HCT116 (cell line): ENCODE measurements at regions not wholly inside any gene's neighbourhood (a gene's known extent, or its start where the extent isn't known, plus 50 kb on each side); places are given as distances from the start of the nearest gene placed in this dataset.
"Not testable (repeated sequence)": the region's sequence is repeated elsewhere in the genome, so short reads cannot be mapped to it uniquely, and the experiment has no call there.

Source experiments
- ATAC-seq: fragments of 200-7000 bp; cut with Tn5 transposase; 2 replicates; pipeline ENCODE4 v1.9.1; 2020; ENCODE audit warnings: mild to moderate bottlenecking, moderate library complexity
- BruUV-seq: library from RNA; stranded (reverse); fragments of 400-500 nt; replicated peaks from 2 replicates; lab custom pipeline; 2021; lab: Mats Ljungman, UMichigan
- CTCF ChIA-PET: fragments of 300-600 bp; sonication (Branson Sonifier 250); formaldehyde crosslinking; loops from one replicate; lab custom pipeline; 2021; ENCODE audit warnings: antibody characterized with exemption; lab: Charles Lee
- POLR2A ChIA-PET: fragments of 300-600, 350-600 bp; sonication (Branson Sonifier 250); formaldehyde crosslinking; loops from one replicate; lab custom pipeline; 2021; ENCODE audit warnings: antibody characterized with exemption; lab: Charles Lee
- RAD21 ChIA-PET, 2 experiments: fragments of 300-600 bp; sonication (Branson Sonifier 250); formaldehyde crosslinking; loops; one replicate each; lab custom pipeline; 2023; ENCODE audit warnings: low total read pairs in 2 of 2; ENCODE audit not compliant: uncharacterized antibody in 2 of 2, unreplicated experiment in 2 of 2, low non-redundant PET in 1 of 2; lab: Charles Lee
- DNase-seq: peaks from one replicate; pipeline ENCODE4 v3.0.0-alpha.2; 2010; ENCODE audit warnings: low read depth, low spot score
- H2AFZ ChIP-seq: fragments of 200-600 bp; shearing (Covaris generic), sonication (generic); 2 replicates; pipeline ENCODE4 v1.6.1; 2017; ENCODE audit warnings: low read depth, mixed run types, mixed read lengths, antibody characterized with exemption, low read length; ENCODE audit not compliant: poor library complexity, severe bottlenecking
- H3K27ac ChIP-seq: 2 replicates; pipeline ENCODE4 v1.5.1; 2012; ENCODE audit warnings: low read depth, low read length
- H3K27me3 ChIP-seq: fragments of 200-600 bp; sonication (generic); 2 replicates; pipeline ENCODE4 v1.6.1; 2016; ENCODE audit warnings: mixed run types, low read length, mixed read lengths; ENCODE audit not compliant: insufficient read depth
- H3K36me3 ChIP-seq, 2 experiments: fragments of 200-500 bp in 1 of 2; fragments of 200-600 bp in 1 of 2; sonication (Bioruptor generic) in 1 of 2; sonication (generic) in 1 of 2; 2 replicates each; pipeline versions ENCODE4 v1.5.1 to v1.6.1; 2014 to 2016; ENCODE audit warnings: low read length in 2 of 2, inconsistent platforms in 1 of 2, mixed read lengths in 1 of 2, mixed run types in 1 of 2; ENCODE audit not compliant: insufficient read depth in 2 of 2, control insufficient read depth in 1 of 2
- H3K4me1 ChIP-seq, 2 experiments: fragments of 200-600 bp in 1 of 2; sonication (generic) in 1 of 2; 2 replicates each; pipeline versions ENCODE4 v1.5.1 to v1.6.1; 2012 to 2017; ENCODE audit warnings: low read length in 2 of 2, inconsistent platforms in 1 of 2, mild to moderate bottlenecking in 1 of 2, mixed read lengths in 1 of 2, mixed run types in 1 of 2, moderate library complexity in 1 of 2; ENCODE audit not compliant: insufficient read depth in 2 of 2, control insufficient read depth in 1 of 2
- H3K4me2 ChIP-seq: fragments of 200-600 bp; sonication (generic); 2 replicates; pipeline ENCODE4 v1.6.1; 2017; ENCODE audit warnings: mixed run types, low read length, mixed read lengths
- H3K4me3 ChIP-seq, 2 experiments: fragments of 200-600 bp in 1 of 2; sonication (generic) in 1 of 2; replicated peaks in 1 of 2; 2 replicates each; pipeline ENCODE4 v1.5.1; 2011 to 2016; ENCODE audit warnings: low read length in 2 of 2, control low read depth in 1 of 2, low read depth in 1 of 2, mild to moderate bottlenecking in 1 of 2, mixed read lengths in 1 of 2, mixed run types in 1 of 2
- H3K79me2 ChIP-seq: fragments of 200-600 bp; sonication (generic); 2 replicates; pipeline ENCODE4 v1.6.1; 2017; ENCODE audit warnings: mild to moderate bottlenecking, mixed run types, low read length, moderate library complexity, mixed read lengths; ENCODE audit not compliant: insufficient read depth
- H3K9ac ChIP-seq: fragments of 200-600 bp; sonication (generic); 2 replicates; pipeline ENCODE4 v1.6.1; 2016; ENCODE audit warnings: low read length, mixed read lengths
- H3K9me2 ChIP-seq: fragments of 200-600 bp; sonication (generic), shearing (Covaris generic); 2 replicates; pipeline ENCODE4 v1.6.1; 2017; ENCODE audit warnings: mixed run types, mild to moderate bottlenecking, moderate library complexity; ENCODE audit not compliant: insufficient read depth
- H3K9me3 ChIP-seq, 2 experiments: fragments of 200-500 bp in 1 of 2; fragments of 200-600 bp in 1 of 2; sonication (Bioruptor generic) in 1 of 2; sonication (generic) in 1 of 2; 2 replicates each; pipeline ENCODE4 v1.6.1; 2014 to 2017; ENCODE audit warnings: low read length in 2 of 2, mixed read lengths in 2 of 2, inconsistent platforms in 1 of 2, low read depth in 1 of 2, mild to moderate bottlenecking in 1 of 2, mixed run types in 1 of 2, moderate library complexity in 1 of 2; ENCODE audit not compliant: control insufficient read depth in 1 of 2, insufficient read depth in 1 of 2
- H4K20me1 ChIP-seq: fragments of 200-600 bp; sonication (generic), shearing (Covaris generic); 2 replicates; pipeline ENCODE4 v1.6.1; 2017; ENCODE audit warnings: mixed run types, mild to moderate bottlenecking, moderate library complexity; ENCODE audit not compliant: insufficient read depth
- CEBPB ChIP-seq: IDR thresholded peaks from 2 replicates; pipeline ENCODE4 v1.6.1; 2012; ENCODE audit warnings: low read depth
- ELF1 ChIP-seq: IDR thresholded peaks from 2 replicates; pipeline ENCODE4 v1.6.1; 2012; ENCODE audit warnings: low read depth, borderline replicate concordance
- FOSL1 ChIP-seq: IDR thresholded peaks from 2 replicates; pipeline ENCODE4 v1.6.1; 2012; ENCODE audit warnings: low read depth
- JUND ChIP-seq: IDR thresholded peaks from 2 replicates; pipeline ENCODE4 v1.6.1; 2012
- POLR2AphosphoS5 ChIP-seq: IDR thresholded peaks from 2 replicates; pipeline ENCODE4 v1.6.1; 2011; ENCODE audit warnings: mild to moderate bottlenecking, low read depth, low read length, moderate library complexity
- RAD21 ChIP-seq: IDR thresholded peaks from 2 replicates; pipeline ENCODE4 v1.6.1; 2012; ENCODE audit warnings: low read depth, mild to moderate bottlenecking
- SRF ChIP-seq: IDR thresholded peaks from 2 replicates; pipeline ENCODE4 v1.6.1; 2012; ENCODE audit warnings: low read depth
- TCF7L2 ChIP-seq: IDR thresholded peaks from 2 replicates; pipeline ENCODE4 v1.7.0; 2011; ENCODE audit warnings: borderline replicate concordance, inconsistent platforms; ENCODE audit not compliant: insufficient read depth, insufficient read length; ENCODE audit errors: extremely low read depth
- YY1 ChIP-seq: IDR thresholded peaks from 2 replicates; pipeline ENCODE4 v1.6.1; 2011; ENCODE audit warnings: low read length, low read depth, moderate library complexity, mild to moderate bottlenecking; ENCODE audit not compliant: insufficient replicate concordance; ENCODE audit errors: extremely low read depth
- ZBTB33 ChIP-seq: IDR thresholded peaks from 2 replicates; pipeline ENCODE4 v1.6.1; 2011; ENCODE audit warnings: mild to moderate bottlenecking, low read length, moderate library complexity; ENCODE audit not compliant: insufficient replicate concordance; ENCODE audit errors: extremely low read depth
- ZNF274 ChIP-seq: fragments of 200-500 bp; sonication (Bioruptor generic); IDR thresholded peaks from 2 replicates; pipeline ENCODE4 v1.6.1; 2014; ENCODE audit warnings: mild to moderate bottlenecking, low read depth, low read length, inconsistent platforms
- intact Hi-C: fragments of 100-400 bp; cut with micrococcal nuclease; formaldehyde crosslinking; loops from 2 replicates; pipeline ENCODE4 v1.10.0; 2022

DNA sequence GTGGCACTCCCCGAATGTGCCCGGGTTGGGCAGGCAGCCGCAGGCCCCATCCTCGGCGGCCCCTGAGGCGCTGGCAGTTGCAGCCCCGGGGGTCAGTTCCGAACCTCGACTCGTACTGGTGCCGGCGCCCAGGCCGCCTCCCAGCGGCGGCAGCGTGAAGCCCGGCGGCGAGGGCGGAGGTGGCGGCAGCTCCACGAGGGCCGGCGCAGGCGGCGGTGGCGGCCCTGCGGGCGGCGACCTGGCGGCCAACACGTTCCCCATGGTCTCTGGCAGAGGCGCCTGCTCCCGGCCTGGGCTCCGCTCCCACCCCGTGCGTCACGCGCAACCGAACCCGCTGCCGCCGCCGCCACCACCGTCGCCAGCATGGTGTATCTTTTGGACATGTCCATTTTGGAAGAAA, 196.3 kb downstream of the CCDC74A start:
- TF ChIP-seq YY1 (no peak), FOSL1 (no peak), CEBPB (no peak), POLR2AphosphoS5 (no peak), TCF7L2 (no peak), RAD21 (no peak), ZBTB33 (no peak), JUND (no peak), SRF (no peak), ELF1 (no peak), ZNF274 (no peak)
- CTCF ChIA-PET = no interaction called here
- intact Hi-C loops = no loop called here

DNA sequence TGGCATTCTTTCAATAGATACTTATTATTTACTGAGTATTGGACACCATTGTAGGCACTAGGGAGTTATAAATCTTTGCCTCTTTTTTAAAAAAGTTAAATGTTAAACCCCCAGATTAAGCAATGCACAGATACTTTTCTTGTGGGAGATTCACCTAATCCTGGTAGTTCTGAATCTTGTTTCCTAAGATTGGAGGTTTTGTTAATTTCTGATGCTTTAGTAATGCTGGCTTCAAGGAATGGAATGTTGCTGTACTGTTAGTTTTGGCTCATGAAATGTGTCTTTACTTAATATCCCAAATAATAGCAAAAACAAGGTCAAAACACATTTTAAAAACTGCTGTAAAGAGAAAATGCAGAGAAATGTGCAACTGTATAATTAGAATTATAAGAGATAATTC, 200.8 kb downstream of the CCDC74A start:
- BruUV-seq, DNase-seq, POLR2A ChIA-PET, H3K27ac ChIP-seq, ATAC-seq, H3K36me3 ChIP-seq, RAD21 ChIA-PET, H2AFZ ChIP-seq, H3K9me2 ChIP-seq, H3K4me3 ChIP-seq, H4K20me1 ChIP-seq, H3K9me3 ChIP-seq, intact Hi-C loops, H3K27me3 ChIP-seq, H3K9ac ChIP-seq, H3K4me1 ChIP-seq, CTCF ChIA-PET, H3K4me2 ChIP-seq, H3K79me2 ChIP-seq: not testable (repeated sequence)

More for the DNA sequence above, 196.3 kb downstream of the CCDC74A start:
- no peak overlapping the region for H3K27ac ChIP-seq
- no peaks in the 10 kb centered on the region for H3K9me3 ChIP-seq
- H3K4me2 ChIP-seq = no peak overlapping the region
- no peak overlapping the region for H3K4me3 ChIP-seq
- RAD21 ChIA-PET = no interaction called here
- H3K9me2 ChIP-seq = no peaks in the 10 kb centered on the region
- H3K4me1 ChIP-seq = no peaks in the 10 kb centered on the region
- H3K27me3 ChIP-seq = no peaks in the 10 kb centered on the region
- H2AFZ ChIP-seq = no peak overlapping the region
- POLR2A ChIA-PET = no interaction called here
- BruUV-seq = no TSS peak
- ATAC-seq = no peak
- H3K36me3 ChIP-seq = no peaks in the 10 kb centered on the region
- H3K9ac ChIP-seq = no peak overlapping the region
- DNase-seq = no peak
- H3K79me2 ChIP-seq = no peaks in the 10 kb centered on the region
- H4K20me1 ChIP-seq = no peaks in the 10 kb centered on the region

DNA sequence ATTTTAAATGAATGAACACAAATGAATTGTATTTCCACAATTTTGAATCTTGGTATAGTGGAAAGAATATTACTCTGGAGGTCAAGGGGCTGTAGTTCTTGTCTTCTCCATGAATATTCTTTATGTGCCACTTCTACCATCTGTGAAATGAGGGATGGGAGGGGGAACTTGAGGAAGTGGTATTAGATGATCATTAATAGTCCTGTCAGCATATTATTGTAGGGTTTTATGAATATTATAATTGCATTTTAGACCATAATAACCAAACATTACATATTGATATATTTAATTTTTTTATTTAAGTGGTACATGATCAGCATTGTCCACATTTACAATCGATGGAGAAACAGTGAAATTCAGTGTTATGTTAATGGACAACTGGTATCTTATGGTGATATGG, 205.8 kb downstream of the CCDC74A start:
- H3K27me3 ChIP-seq, RAD21 ChIA-PET, H3K79me2 ChIP-seq, ATAC-seq, H3K36me3 ChIP-seq, POLR2A ChIA-PET, BruUV-seq, H4K20me1 ChIP-seq, H3K9me3 ChIP-seq, H3K4me2 ChIP-seq, H3K4me1 ChIP-seq, intact Hi-C loops, H3K4me3 ChIP-seq, H3K27ac ChIP-seq, H3K9ac ChIP-seq, H2AFZ ChIP-seq, DNase-seq, CTCF ChIA-PET, H3K9me2 ChIP-seq: not testable (repeated sequence)
